ENCODE measurements at regions not wholly inside any gene's neighbourhood (a gene's known extent, or its start where the extent isn't known, plus 50 kb on each side); places are given as distances from the start of the nearest gene placed in this dataset.
"Not testable (repeated sequence)": the region's sequence is repeated elsewhere in the genome, so short reads cannot be mapped to it uniquely, and the experiment has no call there.

DNA sequence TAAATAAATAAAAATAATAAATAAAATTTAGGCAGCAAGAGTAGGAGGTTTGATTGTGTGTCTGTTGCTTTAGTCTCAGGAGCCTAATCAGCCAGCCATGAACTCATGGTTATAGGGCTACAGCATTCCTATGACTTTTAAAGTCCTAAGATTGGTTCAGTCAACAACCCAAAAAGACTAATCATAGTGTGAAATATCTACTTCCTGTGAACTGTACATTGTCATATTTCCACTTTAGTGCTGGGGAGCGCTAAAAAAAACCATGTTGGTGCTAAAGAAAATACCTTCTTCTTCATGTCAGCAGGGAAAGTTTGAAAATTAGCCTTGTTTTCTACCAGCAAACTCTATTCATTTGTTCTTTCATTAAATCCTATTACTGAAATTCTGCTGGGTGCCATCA lies 521.6 kb downstream of the RNF144A start:
- H3K4me3 Mint-ChIP-seq = no peak overlapping the region
- no peak for DNase-seq
- no peaks in the 10 kb centered on the region for H3K27me3 Mint-ChIP-seq (ENCODE audit: insufficient read depth)
- no peak overlapping the region for H3K27ac Mint-ChIP-seq
- no peaks in the 10 kb centered on the region for H3K4me1 Mint-ChIP-seq (ENCODE audit: low read depth)
- TF ChIP-seq, protein P1, sequence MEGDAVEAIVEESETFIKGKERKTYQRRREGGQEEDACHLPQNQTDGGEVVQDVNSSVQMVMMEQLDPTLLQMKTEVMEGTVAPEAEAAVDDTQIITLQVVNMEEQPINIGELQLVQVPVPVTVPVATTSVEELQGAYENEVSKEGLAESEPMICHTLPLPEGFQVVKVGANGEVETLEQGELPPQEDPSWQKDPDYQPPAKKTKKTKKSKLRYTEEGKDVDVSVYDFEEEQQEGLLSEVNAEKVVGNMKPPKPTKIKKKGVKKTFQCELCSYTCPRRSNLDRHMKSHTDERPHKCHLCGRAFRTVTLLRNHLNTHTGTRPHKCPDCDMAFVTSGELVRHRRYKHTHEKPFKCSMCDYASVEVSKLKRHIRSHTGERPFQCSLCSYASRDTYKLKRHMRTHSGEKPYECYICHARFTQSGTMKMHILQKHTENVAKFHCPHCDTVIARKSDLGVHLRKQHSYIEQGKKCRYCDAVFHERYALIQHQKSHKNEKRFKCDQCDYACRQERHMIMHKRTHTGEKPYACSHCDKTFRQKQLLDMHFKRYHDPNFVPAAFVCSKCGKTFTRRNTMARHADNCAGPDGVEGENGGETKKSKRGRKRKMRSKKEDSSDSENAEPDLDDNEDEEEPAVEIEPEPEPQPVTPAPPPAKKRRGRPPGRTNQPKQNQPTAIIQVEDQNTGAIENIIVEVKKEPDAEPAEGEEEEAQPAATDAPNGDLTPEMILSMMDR (IDR thresholded peaks at IDR 0.05) = no peak
- H3K9me3 Mint-ChIP-seq = peaks cover 4% of the 10 kb centered on the region; the same call in 1 of the 2 replicates
- H3K36me3 Mint-ChIP-seq (ENCODE audit: low read depth) = no peaks in the 10 kb centered on the region

DNA sequence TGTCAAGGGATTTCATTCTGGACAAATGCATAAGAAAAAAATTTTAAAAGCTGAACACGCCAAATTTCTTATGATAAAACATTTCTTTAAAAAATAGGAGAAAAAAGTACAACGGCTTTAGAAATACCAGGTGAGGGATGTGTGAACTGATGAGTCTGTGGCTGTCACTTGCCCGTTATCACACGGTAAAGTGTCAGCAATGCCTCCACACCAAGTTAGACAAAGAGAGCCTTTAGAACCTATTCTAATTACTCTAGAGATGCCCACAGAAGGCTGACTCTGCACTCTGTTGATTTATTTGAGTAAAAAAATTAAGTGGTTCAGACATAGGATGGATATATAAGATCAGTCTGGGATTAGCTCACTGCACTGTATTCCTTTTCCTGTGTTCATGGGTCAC lies 523.8 kb downstream of the RNF144A start:
- Mint-ChIP-seq H3K9me3 (peaks cover 4% of the 10 kb centered on the region; the same call in 1 of the 2 replicates), H3K4me3 (no peak overlapping the region), H3K4me1 (ENCODE audit: low read depth) (no peaks in the 10 kb centered on the region), H3K27ac (no peak overlapping the region), H3K36me3 (ENCODE audit: low read depth) (no peaks in the 10 kb centered on the region), H3K27me3 (ENCODE audit: insufficient read depth) (no peaks in the 10 kb centered on the region)
- DNase-seq = no peak
- TF ChIP-seq, protein P1 (IDR thresholded peaks at IDR 0.05) = no peak

GRCh38 chr2:7441841-7442240 lies 524.6 kb downstream of the RNF144A start:
- H3K4me1 Mint-ChIP-seq (ENCODE audit: low read depth); H3K27me3 Mint-ChIP-seq (ENCODE audit: insufficient read depth); H3K27ac Mint-ChIP-seq; H3K4me3 Mint-ChIP-seq; H3K9me3 Mint-ChIP-seq; DNase-seq; H3K36me3 Mint-ChIP-seq (ENCODE audit: low read depth): not testable (repeated sequence)

GRCh38 chr2:7444626-7445025 lies 527.4 kb downstream of the RNF144A start:
- H3K27me3 Mint-ChIP-seq (ENCODE audit: insufficient read depth) = no peaks in the 10 kb centered on the region
- TF ChIP-seq, protein P1 (IDR thresholded peaks at IDR 0.05) = no peak
- H3K36me3 Mint-ChIP-seq (ENCODE audit: low read depth) = no peaks in the 10 kb centered on the region
- H3K27ac Mint-ChIP-seq = no peak overlapping the region
- no peak for DNase-seq
- H3K4me1 Mint-ChIP-seq (ENCODE audit: low read depth) = no peaks in the 10 kb centered on the region
- H3K4me3 Mint-ChIP-seq = no peak overlapping the region
- H3K9me3 Mint-ChIP-seq = peaks cover 7% of the 10 kb centered on the region

GRCh38 chr2:7448578-7449264 lies 531.5 kb downstream of the RNF144A start:
- Mint-ChIP-seq H3K27ac (no peak overlapping the region), H3K9me3 (peaks cover 4% of the 10 kb centered on the region; the same call in 1 of the 2 replicates), H3K4me1 (ENCODE audit: low read depth) (no peaks in the 10 kb centered on the region), H3K27me3 (ENCODE audit: insufficient read depth) (no peaks in the 10 kb centered on the region), H3K4me3 (no peak overlapping the region), H3K36me3 (ENCODE audit: low read depth) (no peaks in the 10 kb centered on the region)
- TF ChIP-seq, protein P1 (IDR thresholded peaks at IDR 0.05) = no peak
- no peak for DNase-seq

- peaks cover 4% of the 10 kb centered on the region; the same call in 1 of the 2 replicates for H3K9me3 Mint-ChIP-seq
- no peak overlapping the region for H3K4me3 Mint-ChIP-seq
- H3K36me3 Mint-ChIP-seq (ENCODE audit: low read depth) = no peaks in the 10 kb centered on the region
- TF ChIP-seq, protein P1 (IDR thresholded peaks at IDR 0.05) = no peak
- no peak for DNase-seq
- no peak overlapping the region for H3K27ac Mint-ChIP-seq
- H3K27me3 Mint-ChIP-seq (ENCODE audit: insufficient read depth) = no peaks in the 10 kb centered on the region
- H3K4me1 Mint-ChIP-seq (ENCODE audit: low read depth) = no peaks in the 10 kb centered on the region
These were observed 532.1 kb downstream of the RNF144A start for GRCh38 chr2:7449298-7449697.

Measured in HFFc6 (cell line).